Activated naive CD4-positive, alpha-beta T cell treated with anti-CD3 and anti-CD28 coated beads for 36 hours (primary cell): ENCODE measurements at regions not wholly inside any gene's neighbourhood (a gene's known extent, or its start where the extent isn't known, plus 50 kb on each side); places are given as distances from the start of the nearest gene placed in this dataset.
"Not testable (repeated sequence)": the region's sequence is repeated elsewhere in the genome, so short reads cannot be mapped to it uniquely, and the experiment has no call there.

Source experiments
- CTCF ChIA-PET: fragments of 350-600 bp; sonication (Branson Sonifier 250); formaldehyde crosslinking; loops from one replicate; lab custom pipeline; 2021; ENCODE audit warnings: antibody characterized with exemption; lab: Charles Lee
- DNase-seq: peaks from one replicate; pipeline ENCODE4 v3.0.0-alpha.2; 2020
- H3K27ac Mint-ChIP-seq: one replicate; pipeline ENCODE4 v1.8.0; 2021; ENCODE audit warnings: mild to moderate bottlenecking, mixed read lengths
- H3K27me3 Mint-ChIP-seq: one replicate; pipeline ENCODE4 v1.8.0; 2021; ENCODE audit warnings: low read depth, mixed read lengths
- H3K36me3 Mint-ChIP-seq: one replicate; pipeline ENCODE4 v1.8.0; 2021; ENCODE audit warnings: low read depth, mixed read lengths
- H3K4me1 Mint-ChIP-seq: one replicate; pipeline ENCODE4 v1.8.0; 2021; ENCODE audit warnings: low read depth, mixed read lengths
- H3K4me3 Mint-ChIP-seq: one replicate; pipeline ENCODE4 v1.8.0; 2021; ENCODE audit warnings: mild to moderate bottlenecking, moderate library complexity, mixed read lengths
- H3K9me3 Mint-ChIP-seq: one replicate; pipeline ENCODE4 v1.8.0; 2021; ENCODE audit warnings: mixed read lengths
- intact Hi-C: fragments of 100-400 bp; cut with micrococcal nuclease; formaldehyde crosslinking; loops from one replicate; pipeline ENCODE4 v1.15.1; 2023

GRCh38 chr5:33091571-33092363 lies 349.0 kb upstream of the TARS1 start:
- Mint-ChIP-seq H3K27ac (no peak overlapping the region), H3K4me1 (no peaks in the 10 kb centered on the region), H3K36me3 (no peaks in the 10 kb centered on the region), H3K4me3 (no peak overlapping the region), H3K9me3 (peaks cover 1% of the 10 kb centered on the region), H3K27me3 (no peaks in the 10 kb centered on the region)
- DNase-seq = no peak
- intact Hi-C loops = no loop called here
- CTCF ChIA-PET = no interaction called here

- Mint-ChIP-seq H3K36me3 (no peaks in the 10 kb centered on the region), H3K27ac (no peak overlapping the region), H3K27me3 (no peaks in the 10 kb centered on the region), H3K9me3 (peaks cover 1% of the 10 kb centered on the region), H3K4me1 (no peaks in the 10 kb centered on the region), H3K4me3 (no peak overlapping the region)
- CTCF ChIA-PET = no interaction called here
- DNase-seq = no peak
- intact Hi-C loops = no loop called here
Observed at GRCh38 chr5:33092719-33093118, 348.0 kb upstream of the TARS1 start.

- Mint-ChIP-seq H3K27ac (no peak overlapping the region), H3K36me3 (no peaks in the 10 kb centered on the region), H3K9me3 (peaks cover 19% of the 10 kb centered on the region), H3K4me3 (no peak overlapping the region), H3K27me3 (no peaks in the 10 kb centered on the region), H3K4me1 (no peaks in the 10 kb centered on the region)
- CTCF ChIA-PET = no interaction called here
- intact Hi-C loops = no loop called here
- DNase-seq = no peak
Observed at GRCh38 chr5:33102551-33102950, 338.2 kb upstream of the TARS1 start.

GRCh38 chr5:33105521-33105941 lies 335.2 kb upstream of the TARS1 start:
- Mint-ChIP-seq H3K9me3 (peaks cover 18% of the 10 kb centered on the region), H3K36me3 (no peaks in the 10 kb centered on the region), H3K4me3 (no peak overlapping the region), H3K4me1 (no peaks in the 10 kb centered on the region), H3K27me3 (no peaks in the 10 kb centered on the region), H3K27ac (no peak overlapping the region)
- DNase-seq = no peak
- CTCF ChIA-PET = no interaction called here
- intact Hi-C loops = no loop called here

GRCh38 chr5:33110496-33110895 lies 330.3 kb upstream of the TARS1 start:
- CTCF ChIA-PET, H3K4me1 Mint-ChIP-seq, H3K27me3 Mint-ChIP-seq, H3K4me3 Mint-ChIP-seq, H3K36me3 Mint-ChIP-seq, intact Hi-C loops, H3K9me3 Mint-ChIP-seq, H3K27ac Mint-ChIP-seq, DNase-seq: not testable (repeated sequence)

GRCh38 chr5:33114361-33114760 lies 326.4 kb upstream of the TARS1 start:
- CTCF ChIA-PET = no interaction called here
- no peak for DNase-seq
- intact Hi-C loops = no loop called here
- Mint-ChIP-seq H3K9me3 (no peaks in the 10 kb centered on the region), H3K4me3 (no peak overlapping the region), H3K27ac (no peak overlapping the region), H3K4me1 (no peaks in the 10 kb centered on the region), H3K27me3 (no peaks in the 10 kb centered on the region), H3K36me3 (no peaks in the 10 kb centered on the region)

GRCh38 chr5:33115467-33115866 lies 325.3 kb upstream of the TARS1 start:
- no peak overlapping the region for H3K27ac Mint-ChIP-seq
- no peak overlapping the region for H3K4me3 Mint-ChIP-seq
- DNase-seq = no peak
- intact Hi-C loops = no loop called here
- no peaks in the 10 kb centered on the region for H3K27me3 Mint-ChIP-seq
- CTCF ChIA-PET = interaction anchor here (0.6 kb wide), 1 partner anchor 363 kb away, joined by 5 read pairs; no protein-coding TSS in a partner anchor
- H3K4me1 Mint-ChIP-seq = no peaks in the 10 kb centered on the region
- H3K9me3 Mint-ChIP-seq = no peaks in the 10 kb centered on the region
- no peaks in the 10 kb centered on the region for H3K36me3 Mint-ChIP-seq

- Mint-ChIP-seq H3K27ac (no peak overlapping the region), H3K27me3 (no peaks in the 10 kb centered on the region), H3K36me3 (no peaks in the 10 kb centered on the region), H3K4me3 (no peak overlapping the region), H3K4me1 (no peaks in the 10 kb centered on the region), H3K9me3 (no peaks in the 10 kb centered on the region)
- intact Hi-C loops = no loop called here
- CTCF ChIA-PET = no interaction called here
- no peak for DNase-seq
Observed at GRCh38 chr5:33118761-33119415, 321.9 kb upstream of the TARS1 start.

- Mint-ChIP-seq H3K27ac (no peak overlapping the region), H3K27me3 (no peaks in the 10 kb centered on the region), H3K4me1 (no peaks in the 10 kb centered on the region)
Observed at GRCh38 chr5:33120671-33121070, 320.1 kb upstream of the TARS1 start.

GRCh38 chr5:33129309-33129708 lies 311.5 kb upstream of the TARS1 start:
- no peak for DNase-seq
- CTCF ChIA-PET = no interaction called here
- Mint-ChIP-seq H3K27ac (no peak overlapping the region), H3K4me3 (no peak overlapping the region), H3K27me3 (no peaks in the 10 kb centered on the region), H3K36me3 (no peaks in the 10 kb centered on the region), H3K9me3 (peaks cover 13% of the 10 kb centered on the region), H3K4me1 (no peaks in the 10 kb centered on the region)
- intact Hi-C loops = no loop called here

More at GRCh38 chr5:33120671-33121070, 320.1 kb upstream of the TARS1 start:
- intact Hi-C loops = no loop called here
- no peak overlapping the region for H3K4me3 Mint-ChIP-seq
- no peak for DNase-seq
- H3K9me3 Mint-ChIP-seq = no peaks in the 10 kb centered on the region
- H3K36me3 Mint-ChIP-seq = no peaks in the 10 kb centered on the region
- CTCF ChIA-PET = interaction anchor here (0.7 kb wide), 1 partner anchor 293 kb away, joined by 5 read pairs; no protein-coding TSS in a partner anchor

GRCh38 chr5:33136785-33137184 lies 304.0 kb upstream of the TARS1 start:
- Mint-ChIP-seq H3K4me3 (no peak overlapping the region), H3K36me3 (peaks cover 2% of the 10 kb centered on the region), H3K27me3 (no peaks in the 10 kb centered on the region), H3K4me1 (no peaks in the 10 kb centered on the region), H3K27ac (no peak overlapping the region), H3K9me3 (peaks cover 26% of the 10 kb centered on the region)
- intact Hi-C loops = no loop called here
- DNase-seq = no peak
- CTCF ChIA-PET = no interaction called here

GRCh38 chr5:33138145-33138544 lies 302.6 kb upstream of the TARS1 start:
- intact Hi-C loops, H3K27ac Mint-ChIP-seq, DNase-seq, H3K27me3 Mint-ChIP-seq, H3K4me3 Mint-ChIP-seq, H3K4me1 Mint-ChIP-seq, H3K36me3 Mint-ChIP-seq, CTCF ChIA-PET: not testable (repeated sequence)
- peaks cover 26% of the 10 kb centered on the region for H3K9me3 Mint-ChIP-seq
